Endothelial cell of umbilical vein (primary cell): ENCODE measurements at regions not wholly inside any gene's neighbourhood (a gene's known extent, or its start where the extent isn't known, plus 50 kb on each side); places are given as distances from the start of the nearest gene placed in this dataset.

Source experiments
- BruUV-seq: library from RNA; stranded (reverse); fragments of 400-500 nt; replicated peaks from 2 replicates; lab custom pipeline; 2021; lab: Mats Ljungman, UMichigan
- CTCF ChIA-PET: fragments of 300-600, 350-600 bp; sonication (Branson Sonifier 250); formaldehyde crosslinking; loops from one replicate; lab custom pipeline; 2021; ENCODE audit warnings: antibody characterized with exemption, inconsistent platforms; lab: Charles Lee
- POLR2A ChIA-PET: fragments of 300-600, 350-600 bp; sonication (Branson Sonifier 250); formaldehyde crosslinking; loops from one replicate; lab custom pipeline; 2021; ENCODE audit warnings: antibody characterized with exemption, inconsistent platforms; lab: Charles Lee
- DNase-seq: peaks from one replicate; pipeline ENCODE4 v3.0.0-alpha.2; 2011; ENCODE audit warnings: low read depth, low spot score
- FAIRE-seq: peaks from 2 replicates; lab custom pipeline; 2011; peaks lifted over from hg19 to GRCh38; lab: Jason Lieb, UNC
- H2AFZ ChIP-seq: 2 replicates; pipeline ENCODE4 v1.6.0; 2012; ENCODE audit warnings: low read depth, low read length, control low read depth, inconsistent platforms
- H3K27ac ChIP-seq: 2 replicates; pipeline ENCODE4 v1.5.1; 2011; ENCODE audit warnings: low read depth, mild to moderate bottlenecking, control low read depth, low read length, moderate library complexity; ENCODE audit not compliant: insufficient read depth
- H3K27me3 ChIP-seq, 2 experiments: 2 replicates each; pipeline versions ENCODE4 v1.6.0 to v1.6.1; 2011; ENCODE audit warnings: low read length in 2 of 2, mixed read lengths in 1 of 2; ENCODE audit not compliant: control insufficient read depth in 2 of 2, insufficient read depth in 2 of 2
- H3K36me3 ChIP-seq, 2 experiments: 2 replicates in 1 of 2; 3 replicates in 1 of 2; pipeline ENCODE4 v1.5.1; 2011; ENCODE audit warnings: low read length in 2 of 2, mild to moderate bottlenecking in 1 of 2, moderate library complexity in 1 of 2; ENCODE audit not compliant: control insufficient read depth in 2 of 2, insufficient read depth in 2 of 2; ENCODE audit errors: extremely low read depth in 1 of 2
- H3K4me1 ChIP-seq: 3 replicates; pipeline ENCODE4 v1.5.1; 2011; ENCODE audit warnings: mild to moderate bottlenecking, low read length; ENCODE audit not compliant: control insufficient read depth, insufficient read depth; ENCODE audit errors: extremely low read depth
- H3K4me2 ChIP-seq: 2 replicates; pipeline ENCODE4 v1.6.1; 2011; ENCODE audit warnings: low read length, control low read depth, mixed read lengths; ENCODE audit not compliant: insufficient read depth
- H3K4me3 ChIP-seq, 3 experiments: fragments of 200-600 bp in 1 of 3; sonication (generic), shearing (Covaris generic) in 1 of 3; replicated peaks in 1 of 3; 2 replicates each; pipeline ENCODE4 v1.5.1; 2011 to 2016; ENCODE audit warnings: control low read depth in 3 of 3, low read length in 3 of 3, mild to moderate bottlenecking in 2 of 3, inconsistent platforms in 1 of 3, low read depth in 1 of 3, moderate library complexity in 1 of 3; ENCODE audit not compliant: insufficient read depth in 1 of 3
- H3K79me2 ChIP-seq: 2 replicates; pipeline ENCODE4 v1.6.0; 2012; ENCODE audit warnings: low read length, inconsistent platforms; ENCODE audit not compliant: control insufficient read depth, insufficient read depth
- H3K9ac ChIP-seq: replicated peaks from 2 replicates; pipeline ENCODE3; 2011; ENCODE audit warnings: low read length, control low read depth; ENCODE audit not compliant: insufficient read depth; ENCODE audit errors: extremely low read depth
- H3K9me1 ChIP-seq: replicated peaks from 3 replicates; pipeline ENCODE4 v1.6.0; 2011; ENCODE audit warnings: mild to moderate bottlenecking, low read length; ENCODE audit not compliant: control insufficient read depth, insufficient read depth; ENCODE audit errors: extremely low read depth
- H3K9me3 ChIP-seq: replicated peaks from 2 replicates; pipeline ENCODE4 v1.5.1; 2012; ENCODE audit warnings: low read length, inconsistent platforms; ENCODE audit not compliant: control insufficient read depth, insufficient read depth
- H4K20me1 ChIP-seq: replicated peaks from 2 replicates; pipeline ENCODE3; 2011; ENCODE audit warnings: mild to moderate bottlenecking, low read length; ENCODE audit not compliant: control insufficient read depth, insufficient read depth; ENCODE audit errors: extremely low read depth
- CTCF ChIP-seq, 2 donors: IDR thresholded peaks; 1 replicate in 1 of 2; 2 replicates in 1 of 2; pipeline ENCODE4 v1.5.1; 2011; ENCODE audit warnings: low read length in 2 of 2, mild to moderate bottlenecking in 2 of 2, moderate library complexity in 2 of 2, control low read depth in 1 of 2, inconsistent platforms in 1 of 2, low read depth in 1 of 2; ENCODE audit not compliant: insufficient read depth in 1 of 2; ENCODE audit errors: extremely low read depth in 1 of 2
- EZH2 ChIP-seq: IDR thresholded peaks from 2 replicates; pipeline ENCODE4 v1.6.1; 2012; ENCODE audit warnings: borderline replicate concordance, low read depth, mild to moderate bottlenecking, moderate library complexity, low read length, inconsistent platforms; ENCODE audit not compliant: severe bottlenecking
- FOS ChIP-seq: IDR thresholded peaks from 2 replicates; pipeline ENCODE4 v1.6.1; 2011; ENCODE audit warnings: mild to moderate bottlenecking, low read length, moderate library complexity, borderline replicate concordance; ENCODE audit not compliant: insufficient read depth
- GATA2 ChIP-seq: IDR thresholded peaks from 2 replicates; pipeline ENCODE4 v1.7.0; 2011; ENCODE audit warnings: low read depth, mild to moderate bottlenecking, moderate library complexity, mixed read lengths, low read length; ENCODE audit not compliant: insufficient read length, insufficient read depth
- JUN ChIP-seq: IDR thresholded peaks from 2 replicates; pipeline ENCODE4 v1.6.1; 2011; ENCODE audit warnings: borderline replicate concordance, low read depth; ENCODE audit not compliant: insufficient read length, insufficient read depth
- MAX ChIP-seq: IDR thresholded peaks from 2 replicates; pipeline ENCODE4 v1.6.1; 2011; ENCODE audit not compliant: insufficient read depth, insufficient read length
- MYC ChIP-seq: IDR thresholded peaks from one replicate; pipeline ENCODE4 v1.6.1; 2011; ENCODE audit warnings: mild to moderate bottlenecking, low read depth, low read length
- POLR2A ChIP-seq: IDR thresholded peaks from 2 replicates; pipeline ENCODE4 v1.6.1; 2012; ENCODE audit warnings: low read depth, mild to moderate bottlenecking, control low read depth, low read length
- POLR2AphosphoS5 ChIP-seq: IDR thresholded peaks from 2 replicates; pipeline ENCODE4 v1.6.1; 2012; ENCODE audit warnings: low read depth, mild to moderate bottlenecking, control low read depth, low read length, moderate library complexity; ENCODE audit not compliant: insufficient read depth
- dilution Hi-C: fragments of 300-500 bp; cut with MboI; formaldehyde crosslinking; loops from one replicate; pipeline ENCODE4 v1.15.0; 2019; ENCODE audit warnings: low sequenced_read_pairs; ENCODE audit not compliant: extremely low pct_ligation_motif_present
- intact Hi-C: fragments of 100-400 bp; cut with micrococcal nuclease; formaldehyde crosslinking; loops from one replicate; pipeline ENCODE4 v1.10.0; 2022

GRCh38 chr4:114132830-114133229 lies 153.4 kb upstream of the ARSJ start:
- Histone ChIP-seq H3K36me3 (no peaks in the 10 kb centered on the region), H3K9me3 (no peaks in the 10 kb centered on the region), H3K27me3 (no peaks in the 10 kb centered on the region), H3K4me3 (no peak overlapping the region), H3K27ac (no peak overlapping the region), H3K4me1 (no peaks in the 10 kb centered on the region), H3K4me2 (no peak overlapping the region), H2AFZ (no peak overlapping the region), H3K9me1 (peaks cover 3% of the 10 kb centered on the region), H3K9ac (no peak overlapping the region), H4K20me1 (no peaks in the 10 kb centered on the region), H3K79me2 (no peaks in the 10 kb centered on the region)
- no peak for FAIRE-seq
- dilution Hi-C loops (no loop called here), intact Hi-C loops (no loop called here)
- POLR2A ChIA-PET, result no interaction called here
- no peak for DNase-seq
- CTCF ChIA-PET, result interaction anchor here (0.6 to 2.2 kb wide), 3 partner anchors 21 to 245 kb away, joined by 3 to 6 read pairs (median 4); no protein-coding TSS in a partner anchor
- BruUV-seq, result no TSS peak
- peak in 1 of 2 donors; percentile 33 for TF ChIP-seq CTCF (IDR thresholded peaks at IDR 0.05; ENCODE audit: extremely low read depth in 1 of 2, insufficient read depth in 1 of 2, low read depth in 1 of 2, low read length in 2 of 2)
- no peak for TF ChIP-seq JUN

- Histone ChIP-seq H3K9ac (no peak overlapping the region), H3K9me3 (no peaks in the 10 kb centered on the region), H4K20me1 (no peaks in the 10 kb centered on the region), H2AFZ (no peak overlapping the region), H3K4me1 (no peaks in the 10 kb centered on the region), H3K27me3 (no peaks in the 10 kb centered on the region), H3K4me2 (no peak overlapping the region), H3K27ac (no peak overlapping the region), H3K36me3 (no peaks in the 10 kb centered on the region), H3K4me3 (no peak overlapping the region), H3K9me1 (peaks cover 3% of the 10 kb centered on the region), H3K79me2 (no peaks in the 10 kb centered on the region)
- no peak for TF ChIP-seq EZH2
- TF ChIP-seq POLR2AphosphoS5, result no peak
- no peak for TF ChIP-seq MYC
- no peak for TF ChIP-seq POLR2A
- no peak for TF ChIP-seq FOS
- no peak for TF ChIP-seq MAX
- no peak for TF ChIP-seq JUN
- no peak for TF ChIP-seq CTCF (IDR thresholded peaks at IDR 0.05; ENCODE audit: extremely low read depth in 1 of 2, insufficient read depth in 1 of 2, low read depth in 1 of 2, low read length in 2 of 2)
- TF ChIP-seq GATA2, result no peak
- FAIRE-seq (no peak), DNase-seq (peak; percentile 46)
- CTCF ChIA-PET, result interaction anchor here (0.7 to 1.7 kb wide), 6 partner anchors 13 to 242 kb away, joined by 3 to 5 read pairs (median 3); no protein-coding TSS in a partner anchor
- intact Hi-C loops (no loop called here), dilution Hi-C loops (no loop called here)
- BruUV-seq, result no TSS peak
- POLR2A ChIA-PET, result interaction anchor here (0.6 kb wide), 1 partner anchor 934 kb away, joined by 3 read pairs; no protein-coding TSS in a partner anchor
These were observed 156.6 kb upstream of the ARSJ start for GRCh38 chr4:114136069-114136468.
